Small intestine (tissue), 7 donors: ENCODE measurements at regions not wholly inside any gene's neighbourhood (a gene's known extent, or its start where the extent isn't known, plus 50 kb on each side); places are given as distances from the start of the nearest gene placed in this dataset.

Source experiments
- DNase-seq, 2 donors: peaks; one replicate each; pipeline versions ENCODE4 v3.0.0 to v3.0.0-alpha.2; 2013
- FAIRE-seq: peaks from 2 replicates; lab custom pipeline; 2012; peaks lifted over from hg19 to GRCh38; lab: Jason Lieb, UNC
- H3K27ac ChIP-seq, 3 donors: one replicate each; pipeline ENCODE4 v1.5.1; 2013; ENCODE audit warnings: low read length in 2 of 3, mild to moderate bottlenecking in 2 of 3, control low read depth in 1 of 3, inconsistent platforms in 1 of 3, low read depth in 1 of 3, moderate library complexity in 1 of 3
- H3K27me3 ChIP-seq, 3 donors: one replicate each; pipeline ENCODE4 v1.6.1; 2013; ENCODE audit warnings: low read length in 3 of 3, inconsistent platforms in 1 of 3; ENCODE audit not compliant: control insufficient read depth in 3 of 3, insufficient read depth in 3 of 3
- H3K36me3 ChIP-seq, 3 donors: one replicate each; pipeline ENCODE4 v1.6.1; 2013; ENCODE audit warnings: low read length in 3 of 3, inconsistent platforms in 1 of 3, low read depth in 1 of 3, mild to moderate bottlenecking in 1 of 3, moderate library complexity in 1 of 3; ENCODE audit not compliant: control insufficient read depth in 3 of 3, insufficient read depth in 2 of 3
- H3K4me1 ChIP-seq, 3 donors: one replicate each; pipeline ENCODE4 v1.6.1; 2013; ENCODE audit warnings: low read length in 2 of 3, inconsistent platforms in 1 of 3, low read depth in 1 of 3, mild to moderate bottlenecking in 1 of 3, moderate library complexity in 1 of 3; ENCODE audit not compliant: control insufficient read depth in 3 of 3, insufficient read depth in 2 of 3
- H3K4me3 ChIP-seq, 3 donors: one replicate each; pipeline ENCODE4 v1.5.1; 2013; ENCODE audit warnings: low read length in 3 of 3, control low read depth in 1 of 3, inconsistent platforms in 1 of 3, low read depth in 1 of 3, mild to moderate bottlenecking in 1 of 3, moderate library complexity in 1 of 3
- H3K9me3 ChIP-seq, 2 donors: one replicate each; pipeline ENCODE4 v1.6.1; 2013; ENCODE audit warnings: low read depth in 1 of 2, low read length in 1 of 2; ENCODE audit not compliant: control insufficient read depth in 2 of 2, insufficient read depth in 1 of 2
- WGBS, 3 donors: extraction: QIAGEN DNeasy Blood & Tissue Kit; methylation state at CpG; one replicate each; pipeline ENCODE4 v1.1.7; 2013; 5-methylcytosine and 5-hydroxymethylcytosine counted together
- donor health status: healthy with polysubstance abuse.
- donor health status: control.
- donor health status: control.
- donor health status: Bipolar disorder and iron deficiency.
- donor health status: healthy.

GRCh38 chr7:85290269-85290668 lies 103.4 kb upstream of the SEMA3D start:
- no peaks in the 10 kb centered on the region for H3K4me1 ChIP-seq
- FAIRE-seq = no peak
- WGBS, 3 donors = 60 to 77% (median 62%) methylated on average over 2 of the region's 2 CpGs
- no peaks in the 10 kb centered on the region for H3K36me3 ChIP-seq
- H3K4me3 ChIP-seq = no peak overlapping the region
- DNase-seq = no peak
- no peaks in the 10 kb centered on the region for H3K27me3 ChIP-seq
- no peak overlapping the region for H3K27ac ChIP-seq
- H3K9me3 ChIP-seq = no peaks in the 10 kb centered on the region

GRCh38 chr7:85289279-85289678 lies 102.4 kb upstream of the SEMA3D start:
- no peak overlapping the region for H3K4me3 ChIP-seq
- DNase-seq (no peak), FAIRE-seq (no peak)
- no peaks in the 10 kb centered on the region for H3K27me3 ChIP-seq
- no peak overlapping the region for H3K27ac ChIP-seq
- WGBS, 3 donors = 23 to 52% (median 23%) methylated on average over 4 of the region's 4 CpGs
- no peaks in the 10 kb centered on the region for H3K9me3 ChIP-seq
- H3K4me1 ChIP-seq = no peaks in the 10 kb centered on the region
- no peaks in the 10 kb centered on the region for H3K36me3 ChIP-seq

DNA sequence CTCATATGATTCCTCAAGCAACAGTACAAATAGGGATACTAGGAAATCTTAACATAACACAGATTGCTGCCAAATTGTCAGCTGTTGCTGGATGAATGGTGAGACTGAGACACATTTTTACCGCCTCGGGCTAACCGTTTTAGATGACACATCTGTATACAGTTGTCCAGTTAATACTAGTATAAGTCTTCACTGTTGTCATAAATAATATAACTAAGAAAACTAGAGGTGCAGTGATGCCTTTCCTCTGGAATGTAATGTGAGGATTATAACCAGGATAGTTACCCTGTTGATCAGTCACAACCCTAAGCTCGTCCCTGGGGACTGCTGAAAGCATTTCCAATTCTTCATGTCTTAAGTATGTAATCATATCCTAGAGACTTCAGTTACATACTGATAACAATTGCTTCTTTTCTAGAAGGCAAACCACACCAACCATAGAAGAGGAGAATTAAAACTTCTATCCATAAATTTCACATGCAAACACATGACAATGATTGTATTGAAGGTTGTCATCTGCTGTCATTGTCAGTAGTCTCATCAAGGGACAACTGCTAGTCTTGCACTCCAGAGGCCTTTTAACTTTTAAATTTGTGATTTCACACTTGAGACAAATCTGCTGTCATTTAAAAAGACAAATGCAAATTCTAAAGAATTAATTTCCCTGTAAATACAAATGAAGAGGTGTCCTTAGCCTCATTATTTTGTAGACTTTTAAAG lies 100.4 kb upstream of the SEMA3D start:
- no peak overlapping the region for H3K4me3 ChIP-seq
- no peaks in the 10 kb centered on the region for H3K9me3 ChIP-seq
- H3K27me3 ChIP-seq = no peaks in the 10 kb centered on the region
- no peaks in the 10 kb centered on the region for H3K36me3 ChIP-seq
- no peak for DNase-seq
- H3K4me1 ChIP-seq = no peaks in the 10 kb centered on the region
- no peak overlapping the region for H3K27ac ChIP-seq
- no peak for FAIRE-seq
- 61 to 88% (median 76%) methylated on average over 4 of the region's 4 CpGs for WGBS, 3 donors

DNA sequence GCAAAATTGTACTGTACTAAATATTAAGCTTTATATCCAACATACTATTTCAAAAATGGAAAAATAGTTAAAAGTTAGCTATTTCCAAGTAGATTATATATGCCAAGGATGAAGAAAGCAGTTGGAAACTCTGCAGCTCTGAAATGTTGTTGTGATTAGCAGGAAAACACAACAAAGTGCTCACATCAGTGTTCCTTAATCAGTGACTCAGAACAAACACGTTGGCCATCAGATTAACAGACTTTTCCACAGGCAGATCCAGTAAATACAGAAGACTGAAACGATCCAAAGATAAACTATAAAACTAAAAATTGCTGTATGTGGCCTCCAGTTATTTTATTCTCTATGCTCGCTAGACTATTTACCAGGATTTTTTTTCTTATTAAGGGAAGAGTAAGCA lies 99.6 kb upstream of the SEMA3D start:
- DNase-seq (no peak), FAIRE-seq (no peak)
- Histone ChIP-seq H3K27ac (no peak overlapping the region), H3K4me1 (no peaks in the 10 kb centered on the region), H3K9me3 (no peaks in the 10 kb centered on the region), H3K36me3 (no peaks in the 10 kb centered on the region), H3K4me3 (no peak overlapping the region), H3K27me3 (no peaks in the 10 kb centered on the region)
- WGBS, 3 donors = 37 to 42% (median 37%) methylated on average over 3 of the region's 3 CpGs

GRCh38 chr7:85285527-85285926 lies 98.7 kb upstream of the SEMA3D start:
- no peak overlapping the region for H3K4me3 ChIP-seq
- no peaks in the 10 kb centered on the region for H3K27me3 ChIP-seq
- no peaks in the 10 kb centered on the region for H3K36me3 ChIP-seq
- no peaks in the 10 kb centered on the region for H3K4me1 ChIP-seq
- FAIRE-seq (no peak), DNase-seq (no peak)
- no peaks in the 10 kb centered on the region for H3K9me3 ChIP-seq
- H3K27ac ChIP-seq = no peak overlapping the region
- 21 to 27% (median 25%) methylated on average over 1 of the region's 1 CpG for WGBS, 3 donors

- Histone ChIP-seq H3K27me3 (peaks cover 0 to 1% (median 0%) of the 10 kb centered on the region in 3 donors), H3K36me3 (no peaks in the 10 kb centered on the region), H3K4me3 (no peak overlapping the region), H3K27ac (no peak overlapping the region), H3K9me3 (no peaks in the 10 kb centered on the region), H3K4me1 (no peaks in the 10 kb centered on the region)
- WGBS, 3 donors = 66 to 69% (median 68%) methylated on average over 5 of the region's 5 CpGs
- DNase-seq (no peak), FAIRE-seq (no peak)
Observed at GRCh38 chr7:85275204-85275603, 88.3 kb upstream of the SEMA3D start.

DNA sequence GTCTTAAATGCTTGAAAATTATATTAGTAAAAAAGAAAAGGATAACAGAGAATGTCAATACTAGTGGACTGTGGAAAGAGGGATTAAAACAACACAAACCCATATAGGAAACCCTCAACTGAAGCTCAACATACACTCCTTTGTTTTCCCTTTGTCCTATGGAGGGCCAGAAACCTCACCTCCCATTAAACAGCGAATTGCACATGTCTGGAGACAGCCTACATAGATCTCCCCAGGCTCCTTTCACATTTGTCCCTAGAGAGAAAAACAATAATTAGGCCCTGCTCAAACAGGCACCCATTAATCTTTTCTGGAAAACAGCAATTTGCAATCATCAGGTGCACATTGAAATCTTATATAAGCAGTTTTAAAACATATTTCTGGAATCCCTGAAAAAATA lies 87.6 kb upstream of the SEMA3D start:
- Histone ChIP-seq H3K4me3 (no peak overlapping the region), H3K9me3 (no peaks in the 10 kb centered on the region), H3K36me3 (no peaks in the 10 kb centered on the region), H3K4me1 (no peaks in the 10 kb centered on the region), H3K27me3 (peaks cover 0 to 1% (median 0%) of the 10 kb centered on the region in 3 donors), H3K27ac (no peak overlapping the region)
- WGBS, 3 donors = 46 to 61% (median 48%) methylated on average over 1 of the region's 1 CpG
- no peak for DNase-seq
- no peak for FAIRE-seq

DNA sequence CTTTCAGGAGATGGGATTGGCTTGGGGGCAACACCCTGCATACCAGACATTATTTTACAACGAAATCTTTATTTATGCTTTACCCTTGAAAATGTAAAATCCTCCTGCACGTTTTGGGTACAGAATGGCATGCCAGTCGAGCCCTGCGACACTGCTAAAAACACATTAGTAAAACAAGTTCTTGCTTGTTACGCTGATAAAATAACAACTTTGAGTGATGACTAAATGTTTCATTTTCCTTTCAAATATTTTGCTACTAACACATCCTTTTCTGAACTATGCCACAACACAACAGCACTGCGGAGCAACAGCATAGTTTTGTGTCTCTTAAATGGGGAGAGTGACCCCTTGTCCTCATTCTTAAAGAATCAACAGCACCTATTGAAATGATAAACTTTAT lies 76.0 kb upstream of the SEMA3D start:
- H3K27me3 ChIP-seq = no peaks in the 10 kb centered on the region
- 56 to 63% (median 62%) methylated on average over 6 of the region's 6 CpGs for WGBS, 3 donors
- FAIRE-seq = no peak
- no peaks in the 10 kb centered on the region for H3K36me3 ChIP-seq
- no peaks in the 10 kb centered on the region for H3K9me3 ChIP-seq
- H3K4me1 ChIP-seq = no peaks in the 10 kb centered on the region
- no peak for DNase-seq
- no peak overlapping the region for H3K4me3 ChIP-seq
- no peak overlapping the region for H3K27ac ChIP-seq

DNA sequence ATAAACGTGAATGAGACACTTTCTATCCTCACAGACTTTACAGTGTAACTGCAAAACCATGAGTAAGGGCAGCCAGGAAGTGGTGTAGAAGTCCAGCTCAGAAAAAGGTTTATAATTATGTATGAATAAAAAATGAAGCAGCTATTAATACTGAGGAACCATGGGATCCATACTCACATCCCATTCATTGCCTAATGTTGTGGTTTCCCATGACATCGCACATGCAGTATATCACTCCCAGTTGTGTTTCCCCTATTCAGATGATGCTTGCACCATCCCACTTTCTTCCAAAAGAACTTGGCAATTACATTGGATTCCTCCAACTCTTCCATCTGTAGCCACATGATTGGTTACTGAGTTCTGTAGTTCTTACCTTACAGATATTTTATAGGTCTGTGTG lies 74.5 kb upstream of the SEMA3D start:
- FAIRE-seq (no peak), DNase-seq (no peak)
- no peak overlapping the region for H3K27ac ChIP-seq
- H3K9me3 ChIP-seq = no peaks in the 10 kb centered on the region
- H3K4me1 ChIP-seq = no peaks in the 10 kb centered on the region
- no peaks in the 10 kb centered on the region for H3K27me3 ChIP-seq
- no peak overlapping the region for H3K4me3 ChIP-seq
- H3K36me3 ChIP-seq = no peaks in the 10 kb centered on the region
- WGBS, 3 donors = 71 to 75% (median 72%) methylated on average over 2 of the region's 2 CpGs
